Stimulated activated naive CD8-positive, alpha-beta T cell treated with anti-CD3 and anti-CD28 coated beads, Interleukin-15, amount 100 ng/mL, for 72 hours (primary cell): ENCODE measurements at regions not wholly inside any gene's neighbourhood (a gene's known extent, or its start where the extent isn't known, plus 50 kb on each side); places are given as distances from the start of the nearest gene placed in this dataset.

ENCODE experiments used
- ATAC-seq: fragments of 150-1000 bp; cut with Tn5 transposase; 2 replicates; pipeline ENCODE4 v1.10.0; 2021; ENCODE audit warnings: mild to moderate bottlenecking, moderate library complexity
- DNase-seq, 2 donors: peaks; one replicate each; pipeline ENCODE4 v3.0.0; 2021 to 2022
- H3K27ac Mint-ChIP-seq, 2 donors: one replicate each; pipeline ENCODE4 v1.8.0; 2022; ENCODE audit warnings: mild to moderate bottlenecking in 2 of 2, mixed read lengths in 2 of 2, moderate library complexity in 2 of 2
- H3K27me3 Mint-ChIP-seq: one replicate; pipeline ENCODE4 v1.8.0; 2022; ENCODE audit warnings: mixed read lengths
- H3K4me1 Mint-ChIP-seq: one replicate; pipeline ENCODE4 v1.8.0; 2022; ENCODE audit warnings: mild to moderate bottlenecking, mixed read lengths
- H3K4me3 Mint-ChIP-seq, 2 donors: one replicate each; pipeline ENCODE4 v1.8.0; 2022; ENCODE audit warnings: mild to moderate bottlenecking in 2 of 2, mixed read lengths in 2 of 2, moderate library complexity in 1 of 2
- H3K9me3 Mint-ChIP-seq, 2 donors: one replicate each; pipeline ENCODE4 v1.8.0; 2022; ENCODE audit warnings: mixed read lengths in 2 of 2

DNA sequence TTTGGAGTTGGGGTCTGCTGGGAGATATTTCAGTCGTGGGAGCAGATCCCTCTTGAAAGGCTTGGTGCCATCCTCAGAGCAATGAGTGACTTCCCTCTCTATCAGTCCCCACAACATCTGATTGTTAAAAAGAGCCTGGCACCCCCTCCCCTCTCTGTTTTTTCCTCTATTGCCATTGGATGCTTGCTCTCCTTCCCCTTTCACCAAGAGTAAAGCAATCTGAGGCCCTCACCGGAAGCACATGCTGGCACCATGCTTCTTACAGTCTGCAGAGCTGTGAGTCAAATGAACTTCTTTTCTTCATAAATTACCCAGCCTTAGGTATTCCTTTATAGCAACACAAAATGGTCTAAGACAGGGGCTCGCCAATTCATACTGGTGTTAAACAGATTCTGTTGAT, 99.1 kb upstream of the CCND2 start:
- H3K27ac Mint-ChIP-seq: no peak overlapping the region
- peaks cover 34% of the 10 kb centered on the region for H3K4me1 Mint-ChIP-seq
- peaks cover 0 to 6% of the 10 kb centered on the region in 2 donors for H3K9me3 Mint-ChIP-seq
- DNase-seq: no peak
- ATAC-seq: no peak
- no peaks in the 10 kb centered on the region for H3K27me3 Mint-ChIP-seq
- no peak overlapping the region for H3K4me3 Mint-ChIP-seq

DNA sequence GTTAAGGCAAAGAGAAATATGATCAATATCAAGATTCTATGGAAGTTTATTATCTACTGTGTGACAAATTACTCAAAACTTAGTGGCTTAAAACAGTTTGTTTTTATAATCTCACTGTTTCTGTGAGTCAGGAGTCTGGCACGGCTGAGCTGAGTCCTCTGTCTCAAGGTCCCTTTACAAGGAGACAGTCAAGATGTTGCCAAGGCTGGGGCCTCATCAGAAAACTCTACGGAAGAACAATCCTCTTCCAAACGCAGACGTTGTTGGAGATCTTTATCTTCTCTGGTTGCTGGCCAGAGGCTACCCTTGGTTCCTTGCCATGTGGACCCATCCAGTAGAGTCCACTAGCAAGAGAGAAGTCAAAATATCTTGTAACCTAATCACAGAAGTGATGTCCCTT, 100.6 kb upstream of the CCND2 start:
- Mint-ChIP-seq H3K27ac (no peak overlapping the region), H3K9me3 (no peaks in the 10 kb centered on the region), H3K4me1 (peaks cover 25% of the 10 kb centered on the region), H3K27me3 (no peaks in the 10 kb centered on the region), H3K4me3 (no peak overlapping the region)
- DNase-seq: no peak
- no peak for ATAC-seq

DNA sequence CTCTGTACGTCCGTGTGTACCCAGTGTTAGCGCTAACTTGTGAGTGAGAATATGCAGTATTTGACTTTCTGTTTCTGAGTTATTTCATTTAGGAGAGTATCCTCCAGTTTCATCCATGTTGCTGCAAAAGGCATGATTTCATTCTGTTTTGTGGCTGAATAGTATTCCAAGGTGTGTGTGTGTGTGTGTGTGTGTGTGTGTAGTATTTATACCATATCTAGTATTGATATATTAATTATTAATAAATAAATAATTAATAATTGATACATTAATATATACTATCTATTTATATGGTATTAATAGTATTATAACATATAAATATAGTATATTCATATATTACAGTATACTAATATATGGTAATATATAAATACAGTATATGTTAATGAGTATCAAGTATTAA, 101.8 kb upstream of the CCND2 start:
- Mint-ChIP-seq H3K4me3 (no peak overlapping the region), H3K27ac (no peak overlapping the region), H3K4me1 (peaks cover 14% of the 10 kb centered on the region), H3K27me3 (no peaks in the 10 kb centered on the region), H3K9me3 (no peaks in the 10 kb centered on the region)
- ATAC-seq (no peak), DNase-seq (no peak)

DNA sequence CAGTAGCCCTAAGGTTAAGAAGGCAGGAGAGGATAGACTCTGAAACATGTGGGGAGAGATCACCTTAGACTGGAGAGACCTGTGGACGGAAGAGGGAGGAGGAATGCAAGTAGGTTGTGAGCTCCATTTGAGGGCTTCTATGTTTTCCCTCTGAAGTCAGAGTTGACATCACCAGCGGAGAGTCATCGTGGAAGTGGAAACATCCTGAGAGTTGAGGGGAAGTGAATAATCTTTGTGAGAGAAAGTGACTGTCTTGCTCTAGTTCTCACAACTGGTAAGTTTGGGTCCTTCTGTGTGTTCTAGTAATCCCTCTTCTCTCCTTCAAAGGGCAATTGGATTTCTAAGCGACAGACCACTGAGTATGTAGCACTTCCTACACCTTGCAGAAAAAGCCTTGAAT, 103.6 kb upstream of the CCND2 start:
- Mint-ChIP-seq H3K27ac (peak overlapping the region in 1 of 2 donors; percentile 55), H3K9me3 (peaks cover 0 to 4% of the 10 kb centered on the region in 2 donors), H3K4me3 (peak overlapping the region in 1 of 2 donors; percentile 7), H3K4me1 (peaks cover 27% of the 10 kb centered on the region), H3K27me3 (no peaks in the 10 kb centered on the region)
- DNase-seq: no peak
- ATAC-seq: peak; percentile 68

DNA sequence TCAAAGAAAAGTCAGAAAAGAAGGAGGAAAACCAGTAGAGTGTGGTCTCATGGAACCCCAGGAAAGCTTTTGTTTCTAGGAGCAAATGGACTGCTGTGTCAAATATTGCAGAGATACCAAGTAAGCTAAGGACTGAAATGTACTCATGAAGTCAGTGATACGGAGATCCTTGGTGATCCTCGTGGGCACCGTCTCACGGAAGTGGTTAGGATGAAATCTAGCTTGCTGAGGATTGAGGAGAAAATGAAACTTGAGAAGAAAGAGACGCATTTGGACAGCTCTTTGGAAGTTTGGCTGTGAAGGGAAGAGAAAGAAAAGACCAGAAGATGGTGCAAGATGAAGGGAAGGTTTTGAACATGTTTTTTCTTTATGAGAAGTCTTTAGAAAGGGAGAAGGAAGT, 104.0 kb upstream of the CCND2 start:
- H3K4me3 Mint-ChIP-seq: peak overlapping the region in 1 of 2 donors; percentile 7
- peak overlapping the region in 1 of 2 donors; percentile 55 for H3K27ac Mint-ChIP-seq
- no peaks in the 10 kb centered on the region for H3K27me3 Mint-ChIP-seq
- peaks cover 0 to 4% of the 10 kb centered on the region in 2 donors for H3K9me3 Mint-ChIP-seq
- ATAC-seq: no peak
- peaks cover 32% of the 10 kb centered on the region for H3K4me1 Mint-ChIP-seq
- no peak for DNase-seq

DNA sequence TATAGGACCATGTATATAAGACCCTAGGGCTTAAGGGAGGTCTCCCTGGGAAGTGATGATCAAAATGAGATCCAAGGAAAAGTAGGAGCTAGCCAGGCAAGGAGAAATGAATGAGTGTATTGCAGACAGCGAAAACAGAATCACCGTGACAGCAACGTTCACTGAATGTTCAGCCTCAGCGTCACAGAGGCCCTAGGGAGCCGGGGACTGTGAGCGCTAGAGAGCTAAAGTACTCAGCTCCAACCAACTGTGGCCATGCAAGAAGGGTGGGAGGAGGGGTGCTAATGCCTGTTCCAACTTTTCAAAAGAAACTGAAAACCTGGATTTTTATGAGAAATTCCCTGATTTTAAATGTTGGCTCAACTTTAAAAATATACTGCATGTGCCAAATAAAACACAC, 105.5 kb upstream of the CCND2 start:
- H3K27me3 Mint-ChIP-seq: no peaks in the 10 kb centered on the region
- H3K4me1 Mint-ChIP-seq: peaks cover 38% of the 10 kb centered on the region
- peaks cover 0 to 4% of the 10 kb centered on the region in 2 donors for H3K9me3 Mint-ChIP-seq
- no peak overlapping the region for H3K27ac Mint-ChIP-seq
- no peak for DNase-seq
- no peak for ATAC-seq
- H3K4me3 Mint-ChIP-seq: no peak overlapping the region

DNA sequence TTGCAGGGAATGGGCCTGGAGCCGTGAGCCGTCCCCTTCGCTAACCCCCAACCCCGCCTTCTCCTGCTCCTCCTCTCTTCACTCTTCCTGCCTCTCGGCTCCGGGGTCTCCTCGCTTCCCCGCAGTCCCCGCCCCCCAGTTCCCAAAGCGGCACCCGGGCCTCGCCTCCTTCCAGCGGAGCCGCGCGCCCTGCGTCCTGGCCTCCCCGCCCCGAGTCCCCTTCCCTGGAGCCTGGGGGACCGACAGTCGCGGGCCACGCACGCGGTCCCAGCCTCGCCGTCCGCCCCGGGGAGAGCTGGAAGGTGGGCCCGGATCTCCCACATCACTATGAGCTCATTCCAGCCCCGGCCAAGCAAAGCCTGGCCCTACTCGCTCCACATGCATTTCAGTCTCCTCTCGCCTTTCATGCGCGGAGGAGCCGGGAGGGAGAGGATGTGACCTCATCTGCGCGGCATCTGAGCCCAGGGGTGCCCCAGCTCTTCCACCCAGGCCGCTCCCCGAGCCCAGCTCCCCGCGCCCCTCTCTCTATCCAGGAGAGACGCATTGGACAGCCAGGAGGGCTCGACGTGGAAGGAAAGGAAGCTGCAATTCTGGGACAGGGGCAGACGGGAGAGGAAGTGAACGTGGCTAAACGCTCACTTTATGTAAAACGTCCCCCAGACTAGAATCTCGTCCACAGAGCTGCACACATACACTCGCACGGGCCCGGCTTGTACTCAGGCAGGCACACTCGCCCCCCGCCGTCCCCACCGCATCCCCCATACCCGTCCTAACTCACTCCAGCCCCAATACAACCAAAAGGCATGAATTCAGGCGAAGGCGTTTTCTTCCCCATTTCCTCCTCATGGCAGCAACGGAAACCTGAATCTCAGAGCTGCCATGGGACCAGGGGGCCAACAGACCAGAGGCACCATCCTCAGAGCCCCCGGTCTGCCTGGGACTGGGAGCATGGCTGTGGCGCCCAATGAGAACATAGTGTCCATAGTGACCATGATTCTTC, 108.7 kb upstream of the CCND2 start:
- Mint-ChIP-seq H3K9me3 (peaks cover 0 to 12% of the 10 kb centered on the region in 2 donors), H3K4me1 (peaks cover 46% of the 10 kb centered on the region), H3K4me3 (peak overlapping the region; percentile 85 to 87), H3K27ac (peak overlapping the region; percentile 97 to 98), H3K27me3 (no peaks in the 10 kb centered on the region)
- DNase-seq: peak; percentile 65 to 73
- ATAC-seq: peak; percentile 92

DNA sequence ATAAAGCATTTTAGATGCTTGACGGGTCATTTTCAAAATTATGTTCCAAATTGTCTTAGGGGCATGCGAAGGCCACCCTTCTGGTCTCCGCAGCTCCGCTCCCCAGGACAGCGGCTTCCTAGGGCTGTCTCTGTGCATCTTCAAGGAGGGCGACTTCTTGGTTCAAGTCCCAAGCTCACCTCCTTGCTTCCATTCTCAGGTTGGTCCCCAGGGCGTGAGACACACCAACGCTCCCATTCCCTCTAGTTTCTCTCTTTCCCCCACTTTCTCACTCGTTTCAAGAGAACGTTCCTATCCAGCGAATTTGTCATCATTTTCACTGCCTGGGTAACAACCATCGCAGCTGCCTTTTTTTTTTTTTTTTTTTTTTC, 109.4 kb upstream of the CCND2 start:
- Mint-ChIP-seq H3K4me3 (peak overlapping the region; percentile 85 to 87), H3K27ac (peak overlapping the region; percentile 97 to 98), H3K27me3 (no peaks in the 10 kb centered on the region), H3K4me1 (peaks cover 46% of the 10 kb centered on the region), H3K9me3 (peaks cover 0 to 12% of the 10 kb centered on the region in 2 donors)
- no peak for DNase-seq
- no peak for ATAC-seq

DNA sequence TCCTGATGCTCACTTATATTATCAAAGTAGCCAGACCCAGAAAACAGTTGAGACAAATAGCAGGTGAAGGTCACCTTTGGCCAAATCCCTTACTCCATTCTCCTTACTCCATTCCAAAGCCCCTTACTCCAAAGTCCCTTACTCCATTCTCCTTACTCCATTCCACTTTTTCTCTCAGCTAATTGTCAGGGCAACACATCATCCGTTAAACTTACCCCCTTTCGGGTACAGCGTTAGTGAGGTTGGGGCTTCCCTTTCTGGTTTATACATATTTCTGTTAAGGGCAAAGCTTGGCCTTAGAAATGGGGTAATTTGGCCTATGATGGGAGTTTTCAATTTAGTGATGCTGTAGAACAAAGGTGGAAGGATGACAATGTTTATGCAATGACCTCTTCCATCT, 111.8 kb upstream of the CCND2 start:
- Mint-ChIP-seq H3K27ac (no peak overlapping the region), H3K4me1 (peaks cover 67% of the 10 kb centered on the region)
- ATAC-seq: no peak

DNA sequence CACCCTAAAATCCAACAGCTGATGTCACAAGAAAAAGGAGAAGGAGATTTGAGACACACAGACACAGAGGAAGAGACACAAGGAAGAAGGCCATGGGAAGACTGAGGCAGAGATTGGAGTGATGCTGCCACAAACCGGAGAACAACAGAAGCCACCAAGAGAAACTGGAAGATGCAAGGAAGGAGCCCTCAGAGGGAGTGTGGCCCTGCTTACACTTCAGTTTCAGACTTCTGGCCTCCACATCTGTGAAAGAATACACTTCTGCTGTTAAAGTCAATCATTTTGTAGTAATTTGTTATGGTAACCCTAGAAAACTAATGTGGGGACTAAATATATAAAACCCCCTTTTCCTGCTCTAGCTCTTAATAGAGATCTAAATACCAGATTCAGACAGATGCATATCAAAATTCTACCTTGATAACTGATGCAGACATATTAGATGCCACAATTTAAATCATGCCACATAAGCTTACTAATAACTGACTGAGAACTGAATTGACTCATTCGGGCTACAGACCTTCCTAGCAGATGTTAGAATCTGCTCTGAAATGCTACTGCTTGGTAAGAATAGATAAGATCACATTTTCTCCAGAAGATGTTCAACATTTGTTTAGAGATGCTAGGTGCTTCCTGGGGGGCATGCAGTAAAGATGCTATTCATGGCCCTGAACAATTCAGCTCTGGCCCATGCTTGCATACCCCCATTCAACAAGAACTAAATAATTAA, 113.1 kb upstream of the CCND2 start:
- Mint-ChIP-seq H3K27me3 (no peaks in the 10 kb centered on the region), H3K27ac (peak overlapping the region in 1 of 2 donors; percentile 22), H3K9me3 (peaks cover 0 to 12% of the 10 kb centered on the region in 2 donors), H3K4me1 (peaks cover 72% of the 10 kb centered on the region), H3K4me3 (peak overlapping the region in 1 of 2 donors; percentile 45)
- ATAC-seq (peak; percentile 79), DNase-seq (no peak)

More for the DNA sequence above, 111.8 kb upstream of the CCND2 start:
- Mint-ChIP-seq H3K9me3 (peaks cover 0 to 12% of the 10 kb centered on the region in 2 donors), H3K4me3 (no peak overlapping the region), H3K27me3 (no peaks in the 10 kb centered on the region)
- DNase-seq: no peak

DNA sequence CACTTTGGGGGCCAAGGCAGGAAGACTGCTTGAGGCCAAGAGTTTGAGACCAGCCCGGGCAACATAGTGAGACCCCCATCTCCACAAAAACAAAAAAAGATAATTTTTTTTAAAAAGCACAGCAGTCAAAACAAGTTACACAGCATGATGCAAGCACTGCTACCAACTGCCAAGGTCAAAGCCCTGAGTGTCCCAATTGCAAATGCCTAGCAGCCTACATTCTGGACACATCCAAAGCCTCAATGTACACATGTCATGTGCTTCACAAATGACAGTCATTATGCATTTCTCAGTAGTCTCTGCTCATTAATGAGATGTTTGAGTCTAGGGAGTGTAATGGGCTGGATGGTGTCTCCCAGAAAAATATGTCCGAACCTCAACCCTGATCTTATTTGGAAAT, 113.7 kb upstream of the CCND2 start:
- H3K9me3 Mint-ChIP-seq: peaks cover 0 to 12% of the 10 kb centered on the region in 2 donors
- no peak for ATAC-seq
- peak overlapping the region in 1 of 2 donors; percentile 22 for H3K27ac Mint-ChIP-seq
- H3K4me1 Mint-ChIP-seq: peaks cover 71% of the 10 kb centered on the region
- peak overlapping the region in 1 of 2 donors; percentile 45 for H3K4me3 Mint-ChIP-seq
- H3K27me3 Mint-ChIP-seq: no peaks in the 10 kb centered on the region
- no peak for DNase-seq

DNA sequence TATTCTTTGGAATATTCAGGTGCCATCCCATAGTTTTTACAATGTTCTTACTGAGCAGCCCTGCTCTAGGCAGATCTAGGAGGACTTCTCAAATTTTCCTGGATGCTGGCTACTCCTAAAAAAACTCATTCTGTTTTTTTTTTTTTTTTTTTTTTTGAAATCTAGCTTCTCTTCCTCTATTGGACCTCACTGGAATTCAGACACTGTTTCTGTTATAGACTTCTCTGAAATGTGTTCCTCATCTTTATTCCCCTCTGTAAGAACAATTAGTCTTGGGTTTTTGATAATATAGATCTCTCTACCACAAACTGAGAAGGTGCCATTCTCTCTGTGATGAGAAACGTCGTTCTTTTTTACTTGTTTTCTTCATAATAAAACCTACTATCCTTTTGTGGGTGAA, 115.3 kb upstream of the CCND2 start:
- peaks cover 0 to 12% of the 10 kb centered on the region in 2 donors for H3K9me3 Mint-ChIP-seq
- peak overlapping the region; percentile 60 to 86 for H3K27ac Mint-ChIP-seq
- ATAC-seq (no peak), DNase-seq (no peak)
- no peaks in the 10 kb centered on the region for H3K27me3 Mint-ChIP-seq
- H3K4me1 Mint-ChIP-seq: peaks cover 77% of the 10 kb centered on the region
- peak overlapping the region in 1 of 2 donors; percentile 68 for H3K4me3 Mint-ChIP-seq

DNA sequence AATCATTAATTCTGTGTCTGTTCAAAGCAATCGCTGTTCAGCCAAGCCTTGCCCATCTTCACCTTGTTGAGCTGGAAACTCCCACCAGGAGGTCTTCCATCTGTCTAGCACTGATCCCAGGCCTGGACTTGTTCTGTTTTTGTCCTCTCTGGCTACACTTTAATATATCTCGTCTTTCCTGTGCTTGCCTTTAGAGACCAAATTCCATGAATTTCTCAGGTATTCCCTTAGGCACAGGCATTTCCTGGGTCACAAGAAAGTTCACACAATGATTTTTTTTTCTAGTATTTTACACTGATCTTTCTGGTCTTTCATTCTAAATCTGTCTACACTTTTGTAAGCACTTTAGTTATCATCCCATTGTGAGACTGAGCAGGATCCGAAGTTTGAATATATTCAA, 116.4 kb upstream of the CCND2 start:
- Mint-ChIP-seq H3K27ac (no peak overlapping the region), H3K4me3 (no peak overlapping the region), H3K27me3 (no peaks in the 10 kb centered on the region), H3K9me3 (peaks cover 0 to 11% of the 10 kb centered on the region in 2 donors), H3K4me1 (peaks cover 89% of the 10 kb centered on the region)
- ATAC-seq (no peak), DNase-seq (no peak)

DNA sequence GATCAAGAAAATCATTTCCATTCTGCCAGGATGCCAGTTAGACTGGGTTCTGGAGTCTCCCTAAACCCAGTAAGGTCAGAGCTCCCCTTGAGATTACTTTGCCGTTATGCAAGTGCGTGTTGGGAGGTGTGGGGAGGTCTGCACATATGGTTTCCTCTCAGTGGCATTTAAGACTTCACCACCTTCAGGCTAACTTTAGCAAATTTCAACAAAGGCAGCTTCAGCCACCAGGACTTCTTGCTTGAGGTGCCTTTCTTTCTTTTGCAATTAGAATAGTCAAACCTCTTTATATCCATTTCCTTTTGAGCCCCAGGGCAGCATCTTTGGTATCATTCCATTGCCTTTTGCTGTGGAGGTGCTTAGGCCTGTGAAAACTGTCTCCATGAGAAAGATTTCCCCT, 117.2 kb upstream of the CCND2 start:
- ATAC-seq: no peak
- no peak overlapping the region for H3K4me3 Mint-ChIP-seq
- H3K27ac Mint-ChIP-seq: no peak overlapping the region
- no peak for DNase-seq
- peaks cover 93% of the 10 kb centered on the region for H3K4me1 Mint-ChIP-seq
- H3K9me3 Mint-ChIP-seq: peaks cover 0 to 7% of the 10 kb centered on the region in 2 donors
- H3K27me3 Mint-ChIP-seq: no peaks in the 10 kb centered on the region

DNA sequence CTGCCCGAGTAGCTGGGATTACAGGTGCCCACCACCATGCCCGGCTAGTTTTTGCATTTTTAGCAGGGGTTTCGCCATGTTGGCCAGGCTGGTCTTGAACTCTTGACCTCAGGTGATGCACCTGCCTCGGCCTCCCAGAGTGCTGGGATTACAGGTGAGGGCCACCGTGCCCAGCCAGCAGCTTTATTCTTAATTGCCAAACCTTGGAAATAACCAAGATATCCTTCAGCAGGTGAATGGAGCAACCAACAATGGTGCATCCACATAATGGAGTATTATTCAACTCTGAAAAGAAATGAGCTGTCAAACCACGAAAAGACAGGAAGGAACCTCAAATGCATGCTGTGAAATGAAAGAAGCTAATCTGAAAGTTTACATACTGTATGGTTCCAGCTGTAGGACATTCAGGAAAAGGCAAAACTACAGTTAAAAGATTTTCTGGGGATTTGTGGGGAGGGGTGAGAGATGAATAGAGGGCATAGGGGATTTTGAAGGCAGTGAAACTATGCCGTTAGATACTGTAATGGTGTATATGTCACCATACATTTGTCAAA, 118.8 kb upstream of the CCND2 start:
- H3K27me3 Mint-ChIP-seq: no peaks in the 10 kb centered on the region
- DNase-seq: no peak
- no peak for ATAC-seq

More for the DNA sequence above, 118.8 kb upstream of the CCND2 start:
- H3K9me3 Mint-ChIP-seq: peaks cover 0 to 8% of the 10 kb centered on the region in 2 donors
- H3K4me3 Mint-ChIP-seq: peak overlapping the region in 1 of 2 donors; percentile 1
- peaks cover 98% of the 10 kb centered on the region for H3K4me1 Mint-ChIP-seq
- peak overlapping the region in 1 of 2 donors; percentile 13 for H3K27ac Mint-ChIP-seq
